GM12878 (cell line): ENCODE measurements at regions not wholly inside any gene's neighbourhood (a gene's known extent, or its start where the extent isn't known, plus 50 kb on each side); places are given as distances from the start of the nearest gene placed in this dataset.

ENCODE experiments used
- ATAC-seq: fragments of 200-7000 bp; cut with Tn5 transposase; 3 replicates; pipeline ENCODE4 v1.9.1; 2020; ENCODE audit warnings: mild to moderate bottlenecking, moderate library complexity
- BruUV-seq: library from RNA; stranded (reverse); fragments of 400-500 nt; replicated peaks from 2 replicates; lab custom pipeline; 2021; lab: Mats Ljungman, UMichigan
- CTCF ChIA-PET: fragments of 300-600 bp; sonication (Branson Sonifier 250); formaldehyde crosslinking; extraction: SDS; loops from one replicate; lab custom pipeline; 2021; ENCODE audit warnings: inconsistent platforms; lab: Yijun Ruan, JAX
- POLR2A ChIA-PET: fragments of 350-600 bp; formaldehyde crosslinking; extraction: SDS; loops from one replicate; lab custom pipeline; 2021; ENCODE audit warnings: inconsistent platforms; lab: Charles Lee
- RAD21 ChIA-PET: fragments of 300-600 bp; sonication (Branson Sonifier 250); formaldehyde crosslinking; loops from one replicate; lab custom pipeline; 2023; ENCODE audit warnings: antibody characterized with exemption; ENCODE audit not compliant: unreplicated experiment; lab: Charles Lee
- SMC1A ChIA-PET: fragments of 300-600 bp; sonication (Branson Sonifier 250); formaldehyde crosslinking; loops from one replicate; lab custom pipeline; 2023; ENCODE audit not compliant: unreplicated experiment, uncharacterized antibody; lab: Charles Lee
- DNase-seq: peaks from one replicate; pipeline ENCODE4 v3.0.0-alpha.2; 2011; ENCODE audit warnings: low read depth, low spot score
- FAIRE-seq: peaks from 3 replicates; lab custom pipeline; 2011; peaks lifted over from hg19 to GRCh38; lab: Jason Lieb, UNC
- H2AFZ ChIP-seq: 2 replicates; pipeline ENCODE4 v1.6.0; 2011; ENCODE audit warnings: low read depth, low read length, control low read depth; ENCODE audit not compliant: control insufficient read depth
- H3K27ac ChIP-seq: 2 replicates; pipeline ENCODE4 v1.5.1; 2011; ENCODE audit warnings: control low read depth; ENCODE audit not compliant: control insufficient read depth, insufficient read depth
- H3K27me3 ChIP-seq, 2 experiments: replicated peaks in 1 of 2; 2 replicates each; pipeline versions ENCODE4 v1.6.0 to v1.6.1; 2011; ENCODE audit warnings: low read length in 1 of 2; ENCODE audit not compliant: control insufficient read depth in 2 of 2, insufficient read depth in 2 of 2
- H3K36me3 ChIP-seq, 2 experiments: 2 replicates each; pipeline ENCODE4 v1.5.1; 2011; ENCODE audit warnings: low read length in 1 of 2; ENCODE audit not compliant: control insufficient read depth in 2 of 2, insufficient read depth in 2 of 2
- H3K4me1 ChIP-seq: 2 replicates; pipeline ENCODE4 v1.6.1; 2011; ENCODE audit warnings: mild to moderate bottlenecking, low read length, moderate library complexity, mixed read lengths; ENCODE audit not compliant: control insufficient read depth, insufficient read depth
- H3K4me2 ChIP-seq: 2 replicates; pipeline ENCODE4 v1.6.0; 2011; ENCODE audit warnings: control low read depth; ENCODE audit not compliant: control insufficient read depth, insufficient read depth
- H3K4me3 ChIP-seq: fragments of 200-600 bp; sonication (generic); 2 replicates; pipeline ENCODE4 v1.5.1; 2016
- H3K79me2 ChIP-seq: 2 replicates; pipeline ENCODE4 v1.6.0; 2011; ENCODE audit warnings: low read length; ENCODE audit not compliant: control insufficient read depth, insufficient read depth
- H3K9ac ChIP-seq: 2 replicates; pipeline ENCODE4 v1.8.0; 2011; ENCODE audit warnings: low read length, control low read depth, mixed read lengths; ENCODE audit not compliant: control insufficient read depth, insufficient read depth
- H3K9me3 ChIP-seq: replicated peaks from 3 replicates; pipeline ENCODE4 v1.5.1; 2011; ENCODE audit warnings: mild to moderate bottlenecking, low read length; ENCODE audit not compliant: control insufficient read depth, insufficient read depth
- H4K20me1 ChIP-seq: 2 replicates; pipeline ENCODE4 v1.6.0; 2011; ENCODE audit not compliant: control insufficient read depth, insufficient read depth
- LARP7 ChIP-seq: fragments of 450-650 bp; IDR thresholded peaks from 2 replicates; pipeline ENCODE4 v1.6.1; 2017; ENCODE audit warnings: mild to moderate bottlenecking
- NFYA ChIP-seq: IDR thresholded peaks from 2 replicates; pipeline ENCODE4 v1.6.1; 2011; ENCODE audit warnings: low read depth, mild to moderate bottlenecking, low read length, improper control_type of control experiment, borderline replicate concordance
- RAD51 ChIP-seq: fragments of 450-650 bp; IDR thresholded peaks from 2 replicates; pipeline ENCODE4 v1.6.1; 2016; ENCODE audit warnings: moderate library complexity, mild to moderate bottlenecking, inconsistent platforms
- RELA ChIP-seq: fragments of 450-650 bp; IDR thresholded peaks from 2 replicates; pipeline ENCODE4 v1.8.0; 2014; ENCODE audit warnings: borderline replicate concordance; ENCODE audit not compliant: partially characterized antibody
- SMARCA5 ChIP-seq: fragments of 450-650 bp; IDR thresholded peaks from 2 replicates; pipeline ENCODE4 v1.6.1; 2017; ENCODE audit warnings: mild to moderate bottlenecking
- SRF ChIP-seq, 2 experiments: IDR thresholded peaks; 2 replicates each; pipeline ENCODE4 v1.6.1; 2011; ENCODE audit warnings: low read depth in 2 of 2, low read length in 2 of 2, mild to moderate bottlenecking in 1 of 2, moderate library complexity in 1 of 2
- STAT3 ChIP-seq: IDR thresholded peaks from 2 replicates; pipeline ENCODE4 v1.6.1; 2011; ENCODE audit warnings: low read depth, low read length, improper control_type of control experiment
- ZNF217 ChIP-seq: fragments of 450-650 bp; IDR thresholded peaks from 2 replicates; pipeline ENCODE4 v1.6.1; 2017; ENCODE audit warnings: antibody characterized with exemption, mild to moderate bottlenecking
- WGBS: methylation state at CpG from one replicate; pipeline ENCODE4 v1.1.6; 2016; ENCODE audit warnings: low lambda C conversion rate; ENCODE audit not compliant: insufficient replicate concordance, insufficient coverage; ENCODE audit errors: missing lambda C conversion rate; 5-methylcytosine and 5-hydroxymethylcytosine counted together
- in situ Hi-C: fragments of 300-500 bp; cut with MboI; formaldehyde crosslinking; loops from 9 replicates; pipeline ENCODE4 v1.14.3; 2018; ENCODE audit warnings: mixed read lengths
- intact Hi-C: fragments of 100-400 bp; cut with micrococcal nuclease; formaldehyde crosslinking; loops from one replicate; pipeline ENCODE4 v1.14.2; 2022; ENCODE audit not compliant: unreplicated experiment
- TF ChIP-seq, protein P1 (sequence below): fragments of 450-650 bp; IDR thresholded peaks from 2 replicates; pipeline ENCODE4 v1.6.1; 2018; ENCODE audit warnings: mild to moderate bottlenecking, low read depth, moderate library complexity; ENCODE audit not compliant: partially characterized antibody

DNA sequence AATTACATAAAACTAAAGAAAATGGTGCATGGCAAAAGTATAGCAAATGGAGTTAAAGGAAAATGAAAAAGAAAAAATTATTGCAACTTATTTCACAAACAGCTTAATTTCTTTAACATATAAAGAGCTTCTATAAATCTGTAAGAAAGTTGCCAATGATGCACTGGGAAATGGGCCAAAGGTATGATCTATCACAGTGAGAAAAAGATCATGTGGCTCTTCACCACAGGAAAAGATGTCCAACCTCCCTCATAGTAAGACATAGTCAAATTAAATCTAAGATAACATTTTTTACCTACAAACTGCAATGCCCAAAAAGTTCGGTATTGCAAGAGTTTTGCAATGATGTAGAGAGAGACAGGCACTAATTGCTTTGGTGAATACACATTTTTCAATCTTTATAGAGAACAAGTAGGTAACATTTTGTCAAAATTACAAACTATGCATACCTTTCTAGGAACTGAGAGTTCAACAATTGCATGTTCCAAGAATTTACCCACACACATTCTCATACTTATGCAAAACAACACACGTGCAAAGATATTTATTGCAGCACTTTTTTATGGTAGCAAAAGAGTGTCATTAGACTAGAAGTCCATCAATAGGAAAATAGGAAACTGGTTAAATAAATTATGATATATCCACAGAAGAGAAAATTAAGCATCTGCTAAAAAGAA, 372.6 kb downstream of the QKI start:
- no peaks in the 10 kb centered on the region for H3K79me2 ChIP-seq
- RAD21 ChIA-PET, result no interaction called here
- no peak for DNase-seq
- H2AFZ ChIP-seq, result no peak overlapping the region
- POLR2A ChIA-PET, result no interaction called here
- BruUV-seq, result no TSS peak
- H3K36me3 ChIP-seq, result no peaks in the 10 kb centered on the region
- TF ChIP-seq SRF (IDR thresholded peaks at IDR 0.05; ENCODE audit: low read depth in 2 of 2, low read length in 2 of 2) (no peak), NFYA (no peak), RELA (no peak), ZNF217 (no peak), RAD51 (no peak), LARP7 (no peak), STAT3 (no peak), SMARCA5 (no peak)
- TF ChIP-seq, protein P1, sequence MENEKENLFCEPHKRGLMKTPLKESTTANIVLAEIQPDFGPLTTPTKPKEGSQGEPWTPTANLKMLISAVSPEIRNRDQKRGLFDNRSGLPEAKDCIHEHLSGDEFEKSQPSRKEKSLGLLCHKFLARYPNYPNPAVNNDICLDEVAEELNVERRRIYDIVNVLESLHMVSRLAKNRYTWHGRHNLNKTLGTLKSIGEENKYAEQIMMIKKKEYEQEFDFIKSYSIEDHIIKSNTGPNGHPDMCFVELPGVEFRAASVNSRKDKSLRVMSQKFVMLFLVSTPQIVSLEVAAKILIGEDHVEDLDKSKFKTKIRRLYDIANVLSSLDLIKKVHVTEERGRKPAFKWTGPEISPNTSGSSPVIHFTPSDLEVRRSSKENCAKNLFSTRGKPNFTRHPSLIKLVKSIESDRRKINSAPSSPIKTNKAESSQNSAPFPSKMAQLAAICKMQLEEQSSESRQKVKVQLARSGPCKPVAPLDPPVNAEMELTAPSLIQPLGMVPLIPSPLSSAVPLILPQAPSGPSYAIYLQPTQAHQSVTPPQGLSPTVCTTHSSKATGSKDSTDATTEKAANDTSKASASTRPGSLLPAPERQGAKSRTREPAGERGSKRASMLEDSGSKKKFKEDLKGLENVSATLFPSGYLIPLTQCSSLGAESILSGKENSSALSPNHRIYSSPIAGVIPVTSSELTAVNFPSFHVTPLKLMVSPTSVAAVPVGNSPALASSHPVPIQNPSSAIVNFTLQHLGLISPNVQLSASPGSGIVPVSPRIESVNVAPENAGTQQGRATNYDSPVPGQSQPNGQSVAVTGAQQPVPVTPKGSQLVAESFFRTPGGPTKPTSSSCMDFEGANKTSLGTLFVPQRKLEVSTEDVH, result no peak
- TF ChIP-seq, all 136 proteins: peak for 0
- no peak overlapping the region for H3K27ac ChIP-seq
- H3K4me2 ChIP-seq, result peak overlapping the region; percentile 38; the same call in 1 of the 2 replicates
- H3K4me3 ChIP-seq, result 0 out of 2 replicates have a peak overlapping the region, but pooled peaks have one; percentile 24
- ChIA-PET CTCF (no interaction called here), SMC1A (interaction anchor here (0.6 kb wide), 1 partner anchor 82 kb away, joined by 3 read pairs; no protein-coding TSS in a partner anchor)
- H4K20me1 ChIP-seq, result no peaks in the 10 kb centered on the region
- H3K4me1 ChIP-seq, result peaks cover 9% of the 10 kb centered on the region
- H3K9ac ChIP-seq, result no peak overlapping the region
- no peaks in the 10 kb centered on the region for H3K27me3 ChIP-seq
- no peak for FAIRE-seq
- 0% methylated on average over 2 of the region's 2 CpGs for WGBS
- in situ Hi-C loops (no loop called here), intact Hi-C loops (no loop called here)
- no peak for ATAC-seq
- no peaks in the 10 kb centered on the region for H3K9me3 ChIP-seq
